HepG2 (cell line): ENCODE measurements at regions not wholly inside any gene's neighbourhood (a gene's known extent, or its start where the extent isn't known, plus 50 kb on each side); places are given as distances from the start of the nearest gene placed in this dataset.

ENCODE experiments used
- ATAC-seq: fragments of 200-7000 bp; cut with Tn5 transposase; 3 replicates; pipeline ENCODE4 v1.9.1; 2020; ENCODE audit warnings: mild to moderate bottlenecking, moderate library complexity
- BruUV-seq: library from RNA; stranded (reverse); fragments of 400-500 nt; replicated peaks from 2 replicates; lab custom pipeline; 2021; lab: Mats Ljungman, UMichigan
- CTCF ChIA-PET: fragments of 300-600 bp; formaldehyde crosslinking; extraction: SDS; loops from one replicate; lab custom pipeline; 2021; ENCODE audit warnings: low total read pairs, inconsistent platforms, low intra/inter-chr PET ratio; lab: Yijun Ruan, JAX
- POLR2A ChIA-PET: fragments of 350-600 bp; sonication (Branson Sonifier 250); formaldehyde crosslinking; loops from one replicate; lab custom pipeline; 2020; ENCODE audit warnings: antibody characterized with exemption, inconsistent platforms; lab: Yijun Ruan, JAX
- DNase-seq: peaks from one replicate; pipeline ENCODE4 v3.0.0-alpha.2; 2015; ENCODE audit warnings: low spot score
- FAIRE-seq: peaks from 3 replicates; lab custom pipeline; 2011; peaks lifted over from hg19 to GRCh38; lab: Jason Lieb, UNC
- H2AFZ ChIP-seq: one replicate; pipeline ENCODE4 v1.6.1; 2011; ENCODE audit warnings: low read length, inconsistent platforms
- H3K27ac ChIP-seq: fragments of 300-600 bp; 3 replicates; pipeline ENCODE4 v1.8.0; 2011; ENCODE audit warnings: mixed run types, mild to moderate bottlenecking, mixed read lengths, low read length, inconsistent platforms; ENCODE audit not compliant: insufficient read depth; ENCODE audit errors: extremely low read length
- H3K27me3 ChIP-seq, 2 experiments: fragments of 200-600 bp in 1 of 2; 2 replicates in 1 of 2; 3 replicates in 1 of 2; pipeline versions ENCODE4 v1.6.0 to v1.8.0; 2011; ENCODE audit warnings: low read length in 2 of 2, mild to moderate bottlenecking in 2 of 2, moderate library complexity in 2 of 2, inconsistent platforms in 1 of 2; ENCODE audit not compliant: insufficient read depth in 2 of 2, control insufficient read depth in 1 of 2
- H3K36me3 ChIP-seq, 2 experiments: fragments of 200-600 bp in 1 of 2; replicated peaks in 1 of 2; 2 replicates in 1 of 2; 3 replicates in 1 of 2; pipeline versions ENCODE4 v1.5.1 to v1.8.0; 2011; ENCODE audit warnings: low read length in 2 of 2, inconsistent platforms in 1 of 2; ENCODE audit not compliant: insufficient read depth in 2 of 2, control insufficient read depth in 1 of 2
- H3K4me1 ChIP-seq: 2 replicates; pipeline ENCODE4 v1.5.1; 2012; ENCODE audit warnings: low read length, inconsistent platforms; ENCODE audit not compliant: insufficient read depth
- H3K4me2 ChIP-seq: 2 replicates; pipeline ENCODE4 v1.6.0; 2011; ENCODE audit warnings: low read depth, low read length, inconsistent platforms
- H3K4me3 ChIP-seq, 3 experiments: fragments of 200-600 bp in 1 of 3; sonication (generic), shearing (Covaris generic) in 1 of 3; replicated peaks in 1 of 3; 2 replicates each; pipeline ENCODE4 v1.5.1; 2011 to 2016; ENCODE audit warnings: low read length in 3 of 3, inconsistent platforms in 2 of 3, low read depth in 2 of 3, mild to moderate bottlenecking in 2 of 3, control low read depth in 1 of 3, mixed read lengths in 1 of 3; ENCODE audit not compliant: insufficient read depth in 1 of 3
- H3K79me2 ChIP-seq: one replicate; pipeline ENCODE4 v1.6.1; 2011; ENCODE audit warnings: low read length, inconsistent platforms; ENCODE audit not compliant: insufficient read depth
- H3K9ac ChIP-seq: 2 replicates; pipeline ENCODE4 v1.6.0; 2011; ENCODE audit warnings: mild to moderate bottlenecking, low read depth, low read length, inconsistent platforms; ENCODE audit not compliant: insufficient read depth
- H3K9me3 ChIP-seq: 2 replicates; pipeline ENCODE4 v1.5.1; 2012; ENCODE audit warnings: mild to moderate bottlenecking, low read length
- H4K20me1 ChIP-seq: 2 replicates; pipeline ENCODE4 v1.6.0; 2011; ENCODE audit warnings: inconsistent platforms, mild to moderate bottlenecking, low read length, moderate library complexity; ENCODE audit not compliant: insufficient read depth
- BRCA1 ChIP-seq: sonication (generic); formaldehyde crosslinking; IDR thresholded peaks from 2 replicates; pipeline ENCODE4 v1.4.0; 2020; ENCODE audit warnings: missing genetic modification reagents
- CHD2 ChIP-seq: IDR thresholded peaks from 2 replicates; pipeline ENCODE4 v1.6.1; 2011; ENCODE audit warnings: low read depth, low read length, improper control_type of control experiment
- DNMT1 ChIP-seq: sonication (generic); formaldehyde crosslinking; IDR thresholded peaks from 2 replicates; pipeline ENCODE4 v1.5.1; 2020; ENCODE audit warnings: mild to moderate bottlenecking, missing genetic modification reagents
- DNMT3B ChIP-seq: conservative IDR thresholded peaks from 2 replicates; pipeline ENCODE4 v1.6.1; 2016; ENCODE audit warnings: missing biosample characterization, control low read depth
- KLF6 ChIP-seq: IDR thresholded peaks from 2 replicates; pipeline ENCODE4 v1.8.0; 2016; ENCODE audit warnings: missing biosample characterization, missing genetic modification reagents
- MLXIP ChIP-seq: sonication (generic); formaldehyde crosslinking; IDR thresholded peaks from 2 replicates; pipeline ENCODE4 v1.9.0; 2021; ENCODE audit warnings: missing genetic modification reagents, borderline replicate concordance
- MNT ChIP-seq: fragments of 450-650 bp; IDR thresholded peaks from 2 replicates; pipeline ENCODE4 v1.6.1; 2016
- NFKB2 ChIP-seq: sonication (generic); formaldehyde crosslinking; IDR thresholded peaks from 2 replicates; pipeline ENCODE4 v1.4.0; 2020; ENCODE audit warnings: missing genetic modification reagents, borderline replicate concordance
- SMARCC2 ChIP-seq: fragments of 450-650 bp; IDR thresholded peaks from 2 replicates; pipeline ENCODE4 v1.6.1; 2017; ENCODE audit warnings: antibody characterized with exemption, mild to moderate bottlenecking
- SYNCRIP ChIP-seq: fragments of 200-400 bp; formaldehyde crosslinking; IDR thresholded peaks from 2 replicates; pipeline ENCODE4 v1.6.1; 2018; ENCODE audit warnings: mild to moderate bottlenecking, low read depth, low read length; ENCODE audit not compliant: insufficient read depth
- ZBTB20 ChIP-seq: sonication (generic); formaldehyde crosslinking; IDR thresholded peaks from 2 replicates; pipeline ENCODE4 v1.8.1; 2023; ENCODE audit warnings: missing genetic modification reagents, low read depth, mild to moderate bottlenecking, borderline replicate concordance
- ZMAT3 ChIP-seq: sonication (generic); formaldehyde crosslinking; conservative IDR thresholded peaks from 2 replicates; pipeline ENCODE4 v1.7.0; 2021; ENCODE audit warnings: missing genetic modification reagents
- ZNF3 ChIP-seq: IDR thresholded peaks from 2 replicates; pipeline ENCODE4 v1.7.0; 2017; ENCODE audit warnings: inconsistent platforms
- ZNF557 ChIP-seq: sonication (generic); formaldehyde crosslinking; IDR thresholded peaks from 2 replicates; pipeline ENCODE4 v1.4.0; 2020; ENCODE audit warnings: missing genetic modification reagents
- ZNF615 ChIP-seq: sonication (generic); formaldehyde crosslinking; IDR thresholded peaks from 2 replicates; pipeline ENCODE4 v1.5.0; 2020; ENCODE audit warnings: mild to moderate bottlenecking, missing genetic modification reagents, borderline replicate concordance
- ZNF879 ChIP-seq: sonication (generic); formaldehyde crosslinking; IDR thresholded peaks from 2 replicates; pipeline ENCODE4 v1.8.1; 2023; ENCODE audit warnings: missing genetic modification reagents
- WGBS: methylation state at CpG from one replicate; pipeline ENCODE4 v1.1.6; 2017; ENCODE audit warnings: low lambda C conversion rate; 5-methylcytosine and 5-hydroxymethylcytosine counted together
- in situ Hi-C: cut with HindIII; loops from 2 replicates; pipeline ENCODE4 v1.10.0; 2017; ENCODE audit warnings: low pct_unique_long_range_greater_than_20kb; ENCODE audit not compliant: extremely low pct_ligation_motif_present
- intact Hi-C: fragments of 100-400 bp; cut with micrococcal nuclease; formaldehyde crosslinking; loops from one replicate; pipeline ENCODE4 v1.10.0; 2022; ENCODE audit not compliant: unreplicated experiment
- TF ChIP-seq, protein P1 (sequence below), 2 experiments: sonication (generic) in 1 of 2; formaldehyde crosslinking in 1 of 2; IDR thresholded peaks; 2 replicates each; pipeline versions ENCODE4 v1.5.1 to v1.6.1; 2011 to 2020; ENCODE audit warnings: borderline replicate concordance in 1 of 2, low read depth in 1 of 2, low read length in 1 of 2, mild to moderate bottlenecking in 1 of 2, missing genetic modification reagents in 1 of 2, moderate library complexity in 1 of 2
- TF ChIP-seq, protein P2 (sequence below): fragments of 450-650 bp; IDR thresholded peaks from 2 replicates; pipeline ENCODE4 v1.6.1; 2017; ENCODE audit warnings: mild to moderate bottlenecking

DNA sequence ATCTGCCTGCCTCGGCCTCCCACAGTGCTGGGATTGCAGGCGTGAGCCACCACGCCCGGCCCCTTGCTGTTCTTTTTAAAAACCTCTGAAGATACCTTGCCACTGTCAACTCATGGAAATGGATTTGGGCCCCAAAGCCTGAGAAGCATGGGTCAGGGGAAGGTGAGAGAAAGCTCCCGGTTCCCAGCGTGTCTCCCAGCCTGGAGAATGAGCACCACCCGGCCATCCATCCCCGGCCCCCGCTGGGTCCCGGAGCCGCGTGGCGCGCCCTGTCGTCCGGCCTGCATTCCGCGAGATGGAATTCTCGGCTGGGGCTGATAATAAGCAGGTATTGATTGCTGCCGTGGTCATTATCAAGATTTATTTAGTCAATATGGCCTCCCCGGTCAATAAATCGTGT is 126.5 kb upstream of the MYL2 start:
- in situ Hi-C loops = no loop called here
- Histone ChIP-seq H3K9me3 (no peaks in the 10 kb centered on the region), H3K36me3 (no peaks in the 10 kb centered on the region), H3K79me2 (no peaks in the 10 kb centered on the region), H4K20me1 (no peaks in the 10 kb centered on the region), H3K27ac (no peak overlapping the region), H2AFZ (no peak overlapping the region), H3K4me2 (no peak overlapping the region), H3K4me3 (no peak overlapping the region), H3K4me1 (no peaks in the 10 kb centered on the region), H3K9ac (no peak overlapping the region), H3K27me3 (no peaks in the 10 kb centered on the region)
- no TSS peak for BruUV-seq
- intact Hi-C loops = no loop called here
- 77% methylated on average over 18 of the region's 22 CpGs for WGBS
- ChIA-PET CTCF (no interaction called here), POLR2A (no interaction called here)
- no peak for FAIRE-seq
- DNase-seq = no peak
- ATAC-seq = no peak
- no peak for TF ChIP-seq DNMT3B (CRISPR knock-in tag)
- TF ChIP-seq ZMAT3 (CRISPR knock-in tag) = no peak
- TF ChIP-seq DNMT1 (CRISPR knock-in tag) = no peak
- TF ChIP-seq NFKB2 (CRISPR knock-in tag) = no peak
- TF ChIP-seq ZNF615 = no peak
- TF ChIP-seq ZNF3 (CRISPR knock-in tag) = no peak
- TF ChIP-seq MNT = no peak
- TF ChIP-seq CHD2 = no peak
- TF ChIP-seq, protein P1, sequence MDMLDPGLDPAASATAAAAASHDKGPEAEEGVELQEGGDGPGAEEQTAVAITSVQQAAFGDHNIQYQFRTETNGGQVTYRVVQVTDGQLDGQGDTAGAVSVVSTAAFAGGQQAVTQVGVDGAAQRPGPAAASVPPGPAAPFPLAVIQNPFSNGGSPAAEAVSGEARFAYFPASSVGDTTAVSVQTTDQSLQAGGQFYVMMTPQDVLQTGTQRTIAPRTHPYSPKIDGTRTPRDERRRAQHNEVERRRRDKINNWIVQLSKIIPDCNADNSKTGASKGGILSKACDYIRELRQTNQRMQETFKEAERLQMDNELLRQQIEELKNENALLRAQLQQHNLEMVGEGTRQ (IDR thresholded peaks at IDR 0.05; ENCODE audit: low read depth, low read length) = no peak
- TF ChIP-seq, protein P1 (CRISPR knock-in tag; IDR thresholded peaks at IDR 0.05; ENCODE audit: borderline replicate concordance) = no peak
- no peak for TF ChIP-seq KLF6 (CRISPR knock-in tag)
- TF ChIP-seq BRCA1 (CRISPR knock-in tag) = no peak
- TF ChIP-seq MLXIP (CRISPR knock-in tag) = no peak
- no peak for TF ChIP-seq SMARCC2
- no peak for TF ChIP-seq ZBTB20 (CRISPR knock-in tag)
- no peak for TF ChIP-seq SYNCRIP
- TF ChIP-seq, protein P2, sequence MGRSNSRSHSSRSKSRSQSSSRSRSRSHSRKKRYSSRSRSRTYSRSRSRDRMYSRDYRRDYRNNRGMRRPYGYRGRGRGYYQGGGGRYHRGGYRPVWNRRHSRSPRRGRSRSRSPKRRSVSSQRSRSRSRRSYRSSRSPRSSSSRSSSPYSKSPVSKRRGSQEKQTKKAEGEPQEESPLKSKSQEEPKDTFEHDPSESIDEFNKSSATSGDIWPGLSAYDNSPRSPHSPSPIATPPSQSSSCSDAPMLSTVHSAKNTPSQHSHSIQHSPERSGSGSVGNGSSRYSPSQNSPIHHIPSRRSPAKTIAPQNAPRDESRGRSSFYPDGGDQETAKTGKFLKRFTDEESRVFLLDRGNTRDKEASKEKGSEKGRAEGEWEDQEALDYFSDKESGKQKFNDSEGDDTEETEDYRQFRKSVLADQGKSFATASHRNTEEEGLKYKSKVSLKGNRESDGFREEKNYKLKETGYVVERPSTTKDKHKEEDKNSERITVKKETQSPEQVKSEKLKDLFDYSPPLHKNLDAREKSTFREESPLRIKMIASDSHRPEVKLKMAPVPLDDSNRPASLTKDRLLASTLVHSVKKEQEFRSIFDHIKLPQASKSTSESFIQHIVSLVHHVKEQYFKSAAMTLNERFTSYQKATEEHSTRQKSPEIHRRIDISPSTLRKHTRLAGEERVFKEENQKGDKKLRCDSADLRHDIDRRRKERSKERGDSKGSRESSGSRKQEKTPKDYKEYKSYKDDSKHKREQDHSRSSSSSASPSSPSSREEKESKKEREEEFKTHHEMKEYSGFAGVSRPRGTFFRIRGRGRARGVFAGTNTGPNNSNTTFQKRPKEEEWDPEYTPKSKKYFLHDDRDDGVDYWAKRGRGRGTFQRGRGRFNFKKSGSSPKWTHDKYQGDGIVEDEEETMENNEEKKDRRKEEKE = no peak
- TF ChIP-seq ZNF879 (CRISPR knock-in tag) = no peak
- TF ChIP-seq ZNF557 (CRISPR knock-in tag) = no peak
